Endodermal cell (in vitro differentiated cells): ENCODE measurements at regions not wholly inside any gene's neighbourhood (a gene's known extent, or its start where the extent isn't known, plus 50 kb on each side); places are given as distances from the start of the nearest gene placed in this dataset.

Source experiments
- DNase-seq: peaks from one replicate; pipeline ENCODE4 v3.0.0-alpha.2; 2017
- H3K27ac ChIP-seq: 2 replicates; pipeline ENCODE4 v1.5.1; 2013; ENCODE audit warnings: mild to moderate bottlenecking, low read depth, low read length, moderate library complexity
- H3K27me3 ChIP-seq: 2 replicates; pipeline ENCODE4 v1.6.1; 2013; ENCODE audit warnings: mild to moderate bottlenecking, low read length, moderate library complexity; ENCODE audit not compliant: insufficient read depth, control insufficient read depth, poor library complexity, severe bottlenecking
- H3K36me3 ChIP-seq: 2 replicates; pipeline ENCODE4 v1.7.0; 2013; ENCODE audit warnings: mild to moderate bottlenecking, low read length, moderate library complexity; ENCODE audit not compliant: control insufficient read depth, insufficient read depth
- H3K4me1 ChIP-seq: one replicate; pipeline ENCODE4 v1.7.0; 2013; ENCODE audit warnings: low read length; ENCODE audit not compliant: control insufficient read depth, insufficient read depth
- H3K4me3 ChIP-seq: 2 replicates; pipeline ENCODE4 v1.5.1; 2013; ENCODE audit warnings: mild to moderate bottlenecking, low read length, moderate library complexity
- H3K9ac ChIP-seq: 2 replicates; pipeline ENCODE4 v1.6.1; 2013; ENCODE audit warnings: mild to moderate bottlenecking, low read length, moderate library complexity; ENCODE audit not compliant: poor library complexity, severe bottlenecking; ENCODE audit errors: extremely low read depth
- H3K9me3 ChIP-seq: 2 replicates; pipeline ENCODE4 v1.6.1; 2013; ENCODE audit warnings: mild to moderate bottlenecking, low read length, moderate library complexity; ENCODE audit not compliant: control insufficient read depth
- H3K27ac Mint-ChIP-seq: 2 replicates; pipeline ENCODE4 v1.8.0; 2020; ENCODE audit warnings: mixed read lengths
- H3K27me3 Mint-ChIP-seq: 2 replicates; pipeline ENCODE4 v1.8.0; 2021; ENCODE audit warnings: mild to moderate bottlenecking, mixed read lengths; ENCODE audit not compliant: insufficient read depth
- H3K36me3 Mint-ChIP-seq: 2 replicates; pipeline ENCODE4 v1.8.0; 2020; ENCODE audit warnings: low read depth, mixed read lengths
- H3K4me1 Mint-ChIP-seq: 2 replicates; pipeline ENCODE4 v1.8.0; 2020; ENCODE audit warnings: mixed read lengths
- H3K4me3 Mint-ChIP-seq: 2 replicates; pipeline ENCODE4 v1.8.0; 2020; ENCODE audit warnings: mild to moderate bottlenecking, moderate library complexity, mixed read lengths
- H3K9me3 Mint-ChIP-seq: 2 replicates; pipeline ENCODE4 v1.8.0; 2020; ENCODE audit warnings: mild to moderate bottlenecking, mixed read lengths
- WGBS, 2 experiments: methylation state at CpG; one replicate each; pipeline versions ENCODE4 v1.1.5 to v1.1.7; 2013; ENCODE audit warnings: missing lambda C conversion rate in 2 of 2, mixed read lengths in 1 of 2; ENCODE audit not compliant: insufficient coverage in 1 of 2, insufficient read length in 1 of 2; 5-methylcytosine and 5-hydroxymethylcytosine counted together
- TF ChIP-seq, protein P1 (sequence below): fragments of 200-600 bp; sonication (generic); conservative IDR thresholded peaks from 2 replicates; pipeline ENCODE4 v1.5.0; 2021; ENCODE audit warnings: antibody characterized with exemption, mild to moderate bottlenecking

GRCh38 chr13:40204246-40204645 is 462.2 kb downstream of the FOXO1 start:
- no peaks in the 10 kb centered on the region for H3K9me3 Mint-ChIP-seq
- no peaks in the 10 kb centered on the region for H3K9me3 ChIP-seq
- peaks cover 5% of the 10 kb centered on the region for H3K4me1 Mint-ChIP-seq
- no peak overlapping the region for H3K9ac ChIP-seq
- WGBS, 2 experiments, result 100% methylated on average over 1 of the region's 1 CpG; no CpG with 5 or more reads in 1 of the 2 experiments
- H3K27ac Mint-ChIP-seq, result no peak overlapping the region
- H3K36me3 ChIP-seq, result no peaks in the 10 kb centered on the region
- TF ChIP-seq, protein P1, sequence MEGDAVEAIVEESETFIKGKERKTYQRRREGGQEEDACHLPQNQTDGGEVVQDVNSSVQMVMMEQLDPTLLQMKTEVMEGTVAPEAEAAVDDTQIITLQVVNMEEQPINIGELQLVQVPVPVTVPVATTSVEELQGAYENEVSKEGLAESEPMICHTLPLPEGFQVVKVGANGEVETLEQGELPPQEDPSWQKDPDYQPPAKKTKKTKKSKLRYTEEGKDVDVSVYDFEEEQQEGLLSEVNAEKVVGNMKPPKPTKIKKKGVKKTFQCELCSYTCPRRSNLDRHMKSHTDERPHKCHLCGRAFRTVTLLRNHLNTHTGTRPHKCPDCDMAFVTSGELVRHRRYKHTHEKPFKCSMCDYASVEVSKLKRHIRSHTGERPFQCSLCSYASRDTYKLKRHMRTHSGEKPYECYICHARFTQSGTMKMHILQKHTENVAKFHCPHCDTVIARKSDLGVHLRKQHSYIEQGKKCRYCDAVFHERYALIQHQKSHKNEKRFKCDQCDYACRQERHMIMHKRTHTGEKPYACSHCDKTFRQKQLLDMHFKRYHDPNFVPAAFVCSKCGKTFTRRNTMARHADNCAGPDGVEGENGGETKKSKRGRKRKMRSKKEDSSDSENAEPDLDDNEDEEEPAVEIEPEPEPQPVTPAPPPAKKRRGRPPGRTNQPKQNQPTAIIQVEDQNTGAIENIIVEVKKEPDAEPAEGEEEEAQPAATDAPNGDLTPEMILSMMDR, result no peak
- no peaks in the 10 kb centered on the region for H3K27me3 ChIP-seq
- no peak overlapping the region for H3K27ac ChIP-seq
- H3K4me1 ChIP-seq, result peaks cover 3% of the 10 kb centered on the region
- no peak overlapping the region for H3K4me3 ChIP-seq
- no peaks in the 10 kb centered on the region for H3K36me3 Mint-ChIP-seq
- H3K27me3 Mint-ChIP-seq, result peaks cover 7% of the 10 kb centered on the region
- DNase-seq, result no peak
- no peak overlapping the region for H3K4me3 Mint-ChIP-seq

GRCh38 chr13:40205771-40206240 is 460.6 kb downstream of the FOXO1 start:
- H3K4me3 Mint-ChIP-seq, result no peak overlapping the region
- no peaks in the 10 kb centered on the region for H3K36me3 ChIP-seq
- H3K27ac Mint-ChIP-seq, result no peak overlapping the region

GRCh38 chr13:40206241-40207000 is 460.0 kb downstream of the FOXO1 start:
- Mint-ChIP-seq H3K9me3 (no peaks in the 10 kb centered on the region), H3K27me3 (peaks cover 13% of the 10 kb centered on the region), H3K36me3 (no peaks in the 10 kb centered on the region), H3K4me1 (peaks cover 11% of the 10 kb centered on the region), H3K4me3 (no peak overlapping the region), H3K27ac (no peak overlapping the region)
- H3K27ac ChIP-seq, result no peak overlapping the region
- TF ChIP-seq, protein P1, result no peak
- no peaks in the 10 kb centered on the region for H3K9me3 ChIP-seq
- no peaks in the 10 kb centered on the region for H3K27me3 ChIP-seq
- no peak overlapping the region for H3K9ac ChIP-seq
- H3K4me1 ChIP-seq, result peaks cover 3% of the 10 kb centered on the region
- DNase-seq, result no peak
- 93 to 94% methylated on average over 3 to 6 of the region's 6 CpGs for WGBS, 2 experiments
- no peak overlapping the region for H3K4me3 ChIP-seq
- no peaks in the 10 kb centered on the region for H3K36me3 ChIP-seq

More at GRCh38 chr13:40205771-40206240, 460.6 kb downstream of the FOXO1 start:
- no peak for DNase-seq
- Mint-ChIP-seq H3K4me1 (peaks cover 9% of the 10 kb centered on the region), H3K36me3 (no peaks in the 10 kb centered on the region), H3K9me3 (no peaks in the 10 kb centered on the region), H3K27me3 (peaks cover 13% of the 10 kb centered on the region)
- TF ChIP-seq, protein P1, result no peak
- H3K9me3 ChIP-seq, result no peaks in the 10 kb centered on the region
- peaks cover 3% of the 10 kb centered on the region for H3K4me1 ChIP-seq
- H3K27me3 ChIP-seq, result no peaks in the 10 kb centered on the region
- no peak overlapping the region for H3K4me3 ChIP-seq
- WGBS, 2 experiments, result 89 to 91% methylated on average over 3 to 4 of the region's 4 CpGs
- H3K27ac ChIP-seq, result no peak overlapping the region
- H3K9ac ChIP-seq, result no peak overlapping the region
